Mammary epithelial cell (primary cell): ENCODE measurements at regions not wholly inside any gene's neighbourhood (a gene's known extent, or its start where the extent isn't known, plus 50 kb on each side); places are given as distances from the start of the nearest gene placed in this dataset.
"Not testable (repeated sequence)": the region's sequence is repeated elsewhere in the genome, so short reads cannot be mapped to it uniquely, and the experiment has no call there.

Experiments used
- EZH2 ChIP-seq: IDR thresholded peaks from 2 replicates; pipeline ENCODE4 v1.6.1; 2012; ENCODE audit warnings: low read length, inconsistent platforms, borderline replicate concordance
- TF ChIP-seq, protein P1 (sequence below), 2 donors: IDR thresholded peaks in 1 of 2; conservative IDR thresholded peaks in 1 of 2; 2 replicates each; pipeline ENCODE4 v1.5.1; 2011 to 2012; ENCODE audit warnings: inconsistent platforms in 2 of 2, low read length in 2 of 2, mild to moderate bottlenecking in 2 of 2, control low read depth in 1 of 2, low read depth in 1 of 2; ENCODE audit not compliant: insufficient read depth in 1 of 2; ENCODE audit errors: extremely low read depth in 1 of 2

DNA sequence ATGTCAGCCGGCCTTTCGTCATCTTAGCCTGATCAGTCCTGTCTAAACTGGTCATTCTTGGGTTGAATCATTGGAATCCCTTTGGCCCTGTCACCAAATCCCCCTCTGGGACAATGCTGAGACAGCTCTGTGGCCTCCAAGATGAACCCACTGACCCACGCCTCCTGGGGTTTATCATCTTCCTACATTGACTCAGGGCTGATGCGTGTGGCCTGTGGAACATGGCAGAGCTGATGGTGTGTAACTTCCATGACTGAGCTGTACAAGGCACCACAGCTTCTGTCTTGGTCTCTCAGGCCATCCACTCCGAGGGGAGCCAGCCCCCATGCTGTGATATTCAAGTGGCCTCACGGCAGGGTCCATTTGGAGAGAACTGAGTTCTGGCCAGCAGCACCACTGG is 150.2 kb downstream of the LAT start:
- TF ChIP-seq, protein P1, sequence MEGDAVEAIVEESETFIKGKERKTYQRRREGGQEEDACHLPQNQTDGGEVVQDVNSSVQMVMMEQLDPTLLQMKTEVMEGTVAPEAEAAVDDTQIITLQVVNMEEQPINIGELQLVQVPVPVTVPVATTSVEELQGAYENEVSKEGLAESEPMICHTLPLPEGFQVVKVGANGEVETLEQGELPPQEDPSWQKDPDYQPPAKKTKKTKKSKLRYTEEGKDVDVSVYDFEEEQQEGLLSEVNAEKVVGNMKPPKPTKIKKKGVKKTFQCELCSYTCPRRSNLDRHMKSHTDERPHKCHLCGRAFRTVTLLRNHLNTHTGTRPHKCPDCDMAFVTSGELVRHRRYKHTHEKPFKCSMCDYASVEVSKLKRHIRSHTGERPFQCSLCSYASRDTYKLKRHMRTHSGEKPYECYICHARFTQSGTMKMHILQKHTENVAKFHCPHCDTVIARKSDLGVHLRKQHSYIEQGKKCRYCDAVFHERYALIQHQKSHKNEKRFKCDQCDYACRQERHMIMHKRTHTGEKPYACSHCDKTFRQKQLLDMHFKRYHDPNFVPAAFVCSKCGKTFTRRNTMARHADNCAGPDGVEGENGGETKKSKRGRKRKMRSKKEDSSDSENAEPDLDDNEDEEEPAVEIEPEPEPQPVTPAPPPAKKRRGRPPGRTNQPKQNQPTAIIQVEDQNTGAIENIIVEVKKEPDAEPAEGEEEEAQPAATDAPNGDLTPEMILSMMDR (conservative IDR thresholded peaks at IDR 0.05 in 1 of 2, IDR thresholded peaks at IDR 0.05 in 1 of 2; ENCODE audit: extremely low read depth in 1 of 2, insufficient read depth in 1 of 2, low read depth in 1 of 2, low read length in 2 of 2) = not testable (repeated sequence)
- TF ChIP-seq EZH2 = not testable (repeated sequence)
